ENCODE measurements at regions not wholly inside any gene's neighbourhood (a gene's known extent, or its start where the extent isn't known, plus 50 kb on each side); places are given as distances from the start of the nearest gene placed in this dataset.

- ChIA-PET POLR2A (no interaction called here), RAD21 (ENCODE audit: unreplicated experiment) (no interaction called here), SMC1A (ENCODE audit: uncharacterized antibody, unreplicated experiment) (no interaction called here), CTCF (interaction anchor here (0.6 to 1.0 kb wide), 2 partner anchors 23 to 1378 kb away, joined by 3 read pairs; no protein-coding TSS in a partner anchor)
- H3K79me2 ChIP-seq (ENCODE audit: control insufficient read depth, insufficient read depth, low read length): no peaks in the 10 kb centered on the region
- H3K27me3 ChIP-seq (replicated peaks in 1 of 2; ENCODE audit: control insufficient read depth in 2 of 2, insufficient read depth in 2 of 2, low read length in 1 of 2): no peaks in the 10 kb centered on the region
- no peak overlapping the region for H3K4me2 ChIP-seq (ENCODE audit: control insufficient read depth, insufficient read depth)
- BruUV-seq (replicated peaks): no TSS peak
- intact Hi-C loops (cut with micrococcal nuclease; ENCODE audit: unreplicated experiment) (no loop called here), in situ Hi-C loops (cut with MboI) (no loop called here)
- ATAC-seq (no peak), DNase-seq (ENCODE audit: low read depth, low spot score) (no peak), FAIRE-seq (no peak)
- no peak overlapping the region for H3K27ac ChIP-seq (ENCODE audit: control insufficient read depth, insufficient read depth)
- no peaks in the 10 kb centered on the region for H3K9me3 ChIP-seq (replicated peaks; ENCODE audit: control insufficient read depth, insufficient read depth, low read length)
- H3K9ac ChIP-seq (ENCODE audit: control insufficient read depth, insufficient read depth, low read length): no peak overlapping the region
- WGBS (ENCODE audit: insufficient coverage, insufficient replicate concordance, low lambda C conversion rate, missing lambda C conversion rate): 20% methylated on average over 4 of the region's 4 CpGs
- no peak overlapping the region for H2AFZ ChIP-seq (ENCODE audit: control insufficient read depth, low read depth, low read length)
- no peak for TF ChIP-seq ZSCAN29 (IDR thresholded peaks at IDR 0.05)
- no peak for TF ChIP-seq ZNF274 (IDR thresholded peaks at IDR 0.05; ENCODE audit: insufficient read depth, insufficient read length)
- no peak for TF ChIP-seq GABPA (IDR thresholded peaks at IDR 0.05; ENCODE audit: low read depth)
- no peak for TF ChIP-seq USF1 (IDR thresholded peaks at IDR 0.05; ENCODE audit: borderline replicate concordance, extremely low read length, insufficient read depth, low read depth, low read length)
- TF ChIP-seq CBFB (IDR thresholded peaks at IDR 0.05; ENCODE audit: low read depth): no peak
- TF ChIP-seq SPI1 (IDR thresholded peaks at IDR 0.05; ENCODE audit: borderline replicate concordance, insufficient read depth, low read depth, low read length): no peak
- TF ChIP-seq SIX5 (IDR thresholded peaks at IDR 0.05; ENCODE audit: low read depth, low read length, severe bottlenecking): no peak
- no peak for TF ChIP-seq REST (IDR thresholded peaks at IDR 0.05; ENCODE audit: low read depth, low read length)
- TF ChIP-seq DPF2 (IDR thresholded peaks at IDR 0.05): no peak
- TF ChIP-seq ZZZ3 (IDR thresholded peaks at IDR 0.05; ENCODE audit: control insufficient read depth, insufficient read length, low read depth): no peak
- TF ChIP-seq E2F4 (IDR thresholded peaks at IDR 0.05; ENCODE audit: low read depth, low read length): no peak
- TF ChIP-seq FOXM1 (IDR thresholded peaks at IDR 0.05; ENCODE audit: low read depth, low read length): no peak
- no peak for TF ChIP-seq TBL1XR1 (IDR thresholded peaks at IDR 0.05; ENCODE audit: low read depth, low read length)
- no peaks in the 10 kb centered on the region for H3K4me1 ChIP-seq (ENCODE audit: control insufficient read depth, insufficient read depth, low read length)
- H4K20me1 ChIP-seq (ENCODE audit: control insufficient read depth, insufficient read depth): no peaks in the 10 kb centered on the region
- no peaks in the 10 kb centered on the region for H3K36me3 ChIP-seq (ENCODE audit: control insufficient read depth in 2 of 2, insufficient read depth in 2 of 2, low read length in 1 of 2)
- no peak overlapping the region for H3K4me3 ChIP-seq
These were observed 441.6 kb upstream of the NAALADL2 start for GRCh38 chr3:174417573-174417972.
